Peyer's patch (tissue), 4 donors: ENCODE measurements at regions not wholly inside any gene's neighbourhood (a gene's known extent, or its start where the extent isn't known, plus 50 kb on each side); places are given as distances from the start of the nearest gene placed in this dataset.

Source experiments
- DNase-seq, 3 donors: peaks; one replicate each; pipeline ENCODE4 v3.0.0-alpha.2; 2017 to 2019
- H3K27ac ChIP-seq, 4 donors: fragments of 200-600 bp; sonication (generic); one replicate each; pipeline ENCODE4 v1.5.1; 2016 to 2019
- H3K27me3 ChIP-seq, 2 donors: fragments of 200-600 bp; sonication (generic); one replicate each; pipeline ENCODE4 v1.5.1; 2019
- H3K36me3 ChIP-seq, 3 donors: fragments of 200-600 bp; sonication (generic); one replicate each; pipeline ENCODE4 v1.5.1; 2016 to 2019
- H3K4me1 ChIP-seq, 4 donors: fragments of 200-600 bp; sonication (generic); one replicate each; pipeline ENCODE4 v1.5.1; 2016 to 2019
- H3K4me3 ChIP-seq, 4 donors: fragments of 200-600 bp; sonication (generic); 1 replicate in 3 of 4; 2 replicates in 1 of 4; pipeline ENCODE4 v1.5.1; 2016 to 2019; ENCODE audit warnings: mild to moderate bottlenecking in 1 of 4
- H3K9me3 ChIP-seq, 4 donors: fragments of 200-600 bp; sonication (generic); one replicate each; pipeline ENCODE4 v1.5.1; 2016 to 2019; ENCODE audit warnings: mild to moderate bottlenecking in 1 of 4
- POLR2A ChIP-seq, 2 donors: fragments of 450-650 bp; IDR thresholded peaks; one replicate each; pipeline ENCODE4 v1.5.1; 2017; ENCODE audit warnings: antibody characterized with exemption in 2 of 2, mild to moderate bottlenecking in 2 of 2, moderate library complexity in 2 of 2
- TF ChIP-seq, protein P1 (sequence below), 6 experiments: fragments of 450-650 bp in 4 of 6; fragments of 200-600 bp in 2 of 6; sonication (generic) in 1 of 6; IDR thresholded peaks; one replicate each; pipeline ENCODE4 v1.5.1; 2017 to 2019; ENCODE audit warnings: antibody characterized with exemption in 6 of 6, mild to moderate bottlenecking in 3 of 6, moderate library complexity in 1 of 6

DNA sequence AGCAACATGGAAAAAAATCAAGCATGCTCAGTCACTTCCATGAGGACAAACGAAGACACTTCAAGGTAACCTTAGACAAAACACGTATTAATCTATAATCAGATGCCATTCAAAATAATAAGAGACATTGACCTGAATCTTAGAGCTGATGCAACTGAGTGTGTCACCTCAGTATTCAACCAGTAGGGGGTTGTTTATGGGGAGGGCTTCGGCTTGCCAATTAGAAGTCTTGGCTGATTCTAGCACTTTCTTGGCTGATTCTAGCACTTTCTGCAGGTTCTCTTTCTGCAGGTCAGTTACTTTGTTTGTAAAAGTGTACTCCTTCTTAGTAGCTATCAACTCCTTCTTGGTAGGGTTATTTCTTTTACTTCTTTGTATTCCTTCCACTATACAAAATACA, 317.6 kb downstream of the ENC1 start:
- no peak overlapping the region for H3K4me3 ChIP-seq
- no peak for TF ChIP-seq POLR2A (IDR thresholded peaks at IDR 0.05)
- TF ChIP-seq, protein P1, sequence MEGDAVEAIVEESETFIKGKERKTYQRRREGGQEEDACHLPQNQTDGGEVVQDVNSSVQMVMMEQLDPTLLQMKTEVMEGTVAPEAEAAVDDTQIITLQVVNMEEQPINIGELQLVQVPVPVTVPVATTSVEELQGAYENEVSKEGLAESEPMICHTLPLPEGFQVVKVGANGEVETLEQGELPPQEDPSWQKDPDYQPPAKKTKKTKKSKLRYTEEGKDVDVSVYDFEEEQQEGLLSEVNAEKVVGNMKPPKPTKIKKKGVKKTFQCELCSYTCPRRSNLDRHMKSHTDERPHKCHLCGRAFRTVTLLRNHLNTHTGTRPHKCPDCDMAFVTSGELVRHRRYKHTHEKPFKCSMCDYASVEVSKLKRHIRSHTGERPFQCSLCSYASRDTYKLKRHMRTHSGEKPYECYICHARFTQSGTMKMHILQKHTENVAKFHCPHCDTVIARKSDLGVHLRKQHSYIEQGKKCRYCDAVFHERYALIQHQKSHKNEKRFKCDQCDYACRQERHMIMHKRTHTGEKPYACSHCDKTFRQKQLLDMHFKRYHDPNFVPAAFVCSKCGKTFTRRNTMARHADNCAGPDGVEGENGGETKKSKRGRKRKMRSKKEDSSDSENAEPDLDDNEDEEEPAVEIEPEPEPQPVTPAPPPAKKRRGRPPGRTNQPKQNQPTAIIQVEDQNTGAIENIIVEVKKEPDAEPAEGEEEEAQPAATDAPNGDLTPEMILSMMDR (IDR thresholded peaks at IDR 0.05), result no peak
- no peak overlapping the region for H3K27ac ChIP-seq
- DNase-seq, result no peak
- peaks cover 0 to 16% (median 0%) of the 10 kb centered on the region in 4 donors for H3K4me1 ChIP-seq
- H3K27me3 ChIP-seq, result no peaks in the 10 kb centered on the region
- H3K9me3 ChIP-seq, result no peaks in the 10 kb centered on the region
- no peaks in the 10 kb centered on the region for H3K36me3 ChIP-seq

DNA sequence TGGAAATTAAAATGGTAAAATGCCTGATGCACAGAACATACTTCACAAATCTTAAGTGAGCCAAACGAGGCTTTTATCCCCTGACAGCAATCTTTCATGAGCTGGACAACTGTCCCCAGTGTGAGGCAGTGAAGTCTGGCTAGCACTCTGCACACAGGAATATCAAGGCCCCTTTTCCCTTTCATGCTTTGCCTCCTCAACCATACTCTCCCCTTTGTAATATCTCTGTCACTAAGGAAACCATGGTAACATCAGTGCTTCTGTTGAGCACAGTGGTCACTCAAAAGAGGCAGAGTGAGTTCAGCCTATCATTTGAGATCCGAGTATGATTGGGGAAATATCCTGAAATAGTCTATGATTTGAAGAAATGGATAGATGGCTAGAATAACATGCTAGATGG, 318.3 kb downstream of the ENC1 start:
- Histone ChIP-seq H3K36me3 (no peaks in the 10 kb centered on the region), H3K27ac (no peak overlapping the region), H3K9me3 (no peaks in the 10 kb centered on the region), H3K27me3 (no peaks in the 10 kb centered on the region), H3K4me3 (no peak overlapping the region), H3K4me1 (peaks cover 0 to 10% (median 0%) of the 10 kb centered on the region in 4 donors)
- no peak for TF ChIP-seq POLR2A (IDR thresholded peaks at IDR 0.05)
- TF ChIP-seq, protein P1 (IDR thresholded peaks at IDR 0.05), result no peak
- DNase-seq, result no peak

DNA sequence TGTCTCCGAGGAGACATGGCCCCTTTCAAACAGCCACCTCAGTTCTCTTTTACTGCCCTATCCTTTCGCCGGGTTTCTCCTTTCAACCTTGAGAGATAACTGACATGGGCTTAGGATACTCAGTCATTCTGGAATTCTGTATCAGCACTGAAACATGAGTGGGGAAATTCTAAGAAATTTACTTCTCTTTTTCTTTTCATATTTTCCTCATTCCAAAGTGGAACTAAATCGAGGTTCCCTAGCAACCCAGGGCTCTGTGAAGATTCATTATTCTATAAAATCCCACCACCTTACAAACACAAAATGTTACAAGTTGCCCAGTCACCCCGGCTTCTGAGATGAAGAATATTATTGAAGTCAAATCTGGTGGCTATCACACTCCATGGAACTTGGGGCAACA, 319.2 kb downstream of the ENC1 start:
- H3K36me3 ChIP-seq, result no peaks in the 10 kb centered on the region
- TF ChIP-seq POLR2A (IDR thresholded peaks at IDR 0.05), result no peak
- TF ChIP-seq, protein P1 (IDR thresholded peaks at IDR 0.05), result no peak
- H3K27ac ChIP-seq, result no peak overlapping the region
- DNase-seq, result no peak
- no peaks in the 10 kb centered on the region for H3K9me3 ChIP-seq
- peaks cover 0 to 1% (median 0%) of the 10 kb centered on the region in 4 donors for H3K4me1 ChIP-seq
- H3K4me3 ChIP-seq, result no peak overlapping the region
- H3K27me3 ChIP-seq, result no peaks in the 10 kb centered on the region

GRCh38 chr5:74320526-74320925, 320.0 kb downstream of the ENC1 start:
- no peaks in the 10 kb centered on the region for H3K4me1 ChIP-seq
- no peaks in the 10 kb centered on the region for H3K9me3 ChIP-seq
- no peak for DNase-seq
- no peak overlapping the region for H3K4me3 ChIP-seq
- no peak for TF ChIP-seq POLR2A (IDR thresholded peaks at IDR 0.05)
- TF ChIP-seq, protein P1 (IDR thresholded peaks at IDR 0.05), result no peak
- H3K27ac ChIP-seq, result no peak overlapping the region
- no peaks in the 10 kb centered on the region for H3K36me3 ChIP-seq
- H3K27me3 ChIP-seq, result no peaks in the 10 kb centered on the region

GRCh38 chr5:74319076-74319475, 321.5 kb downstream of the ENC1 start:
- Histone ChIP-seq H3K27me3 (no peaks in the 10 kb centered on the region), H3K27ac (no peak overlapping the region)

More at GRCh38 chr5:74319076-74319475, 321.5 kb downstream of the ENC1 start:
- TF ChIP-seq, protein P1 (IDR thresholded peaks at IDR 0.05), result no peak
- no peak for TF ChIP-seq POLR2A (IDR thresholded peaks at IDR 0.05)
- Histone ChIP-seq H3K9me3 (no peaks in the 10 kb centered on the region), H3K36me3 (no peaks in the 10 kb centered on the region), H3K4me3 (no peak overlapping the region), H3K4me1 (no peaks in the 10 kb centered on the region)
- no peak for DNase-seq
